Esophagus muscularis mucosa (tissue), 4 donors: ENCODE measurements at regions not wholly inside any gene's neighbourhood (a gene's known extent, or its start where the extent isn't known, plus 50 kb on each side); places are given as distances from the start of the nearest gene placed in this dataset.

Source experiments
- EP300 ChIP-seq: sonication (generic); formaldehyde crosslinking; IDR thresholded peaks from one replicate; pipeline ENCODE4 v1.6.1; 2017; ENCODE audit warnings: antibody characterized with exemption
- POLR2A ChIP-seq: fragments of 450-650 bp; IDR thresholded peaks from one replicate; pipeline ENCODE4 v1.6.1; 2017; ENCODE audit warnings: antibody characterized with exemption, moderate library complexity, mild to moderate bottlenecking, low read depth
- POLR2AphosphoS5 ChIP-seq, 2 donors: sonication (generic); formaldehyde crosslinking; IDR thresholded peaks; one replicate each; pipeline ENCODE4 v1.6.1; 2017; ENCODE audit warnings: antibody characterized with exemption in 2 of 2
- TF ChIP-seq, protein P1 (sequence below), 3 experiments: fragments of 200-600 bp in 2 of 3; fragments of 450-650 bp in 1 of 3; sonication (generic) in 2 of 3; IDR thresholded peaks; one replicate each; pipeline ENCODE4 v1.5.1; 2017 to 2019; ENCODE audit warnings: antibody characterized with exemption in 3 of 3, mild to moderate bottlenecking in 2 of 3, moderate library complexity in 1 of 3

DNA sequence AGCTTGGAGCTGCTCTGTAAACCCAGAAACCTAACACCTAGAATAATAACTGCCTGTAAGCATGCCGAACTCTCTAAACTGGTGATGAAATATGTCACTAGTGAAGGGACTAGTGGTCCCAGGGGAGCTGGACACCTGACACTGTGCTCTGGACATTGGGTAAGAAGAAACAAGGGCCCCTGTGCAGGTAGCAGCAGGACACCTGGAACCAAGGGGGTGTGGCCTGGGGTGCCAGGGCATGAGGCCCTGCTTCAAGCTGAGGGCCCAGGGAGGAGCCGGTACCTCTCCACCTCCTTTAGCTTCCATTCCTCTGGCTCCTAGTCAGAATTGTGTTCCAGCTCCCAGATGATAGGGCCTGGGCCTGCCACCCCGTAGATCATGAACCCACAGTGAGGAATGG, 263.2 kb downstream of the OGFRL1 start:
- no peak for TF ChIP-seq POLR2AphosphoS5 (IDR thresholded peaks at IDR 0.05)
- TF ChIP-seq EP300: no peak
- TF ChIP-seq POLR2A: no peak
- TF ChIP-seq, protein P1, sequence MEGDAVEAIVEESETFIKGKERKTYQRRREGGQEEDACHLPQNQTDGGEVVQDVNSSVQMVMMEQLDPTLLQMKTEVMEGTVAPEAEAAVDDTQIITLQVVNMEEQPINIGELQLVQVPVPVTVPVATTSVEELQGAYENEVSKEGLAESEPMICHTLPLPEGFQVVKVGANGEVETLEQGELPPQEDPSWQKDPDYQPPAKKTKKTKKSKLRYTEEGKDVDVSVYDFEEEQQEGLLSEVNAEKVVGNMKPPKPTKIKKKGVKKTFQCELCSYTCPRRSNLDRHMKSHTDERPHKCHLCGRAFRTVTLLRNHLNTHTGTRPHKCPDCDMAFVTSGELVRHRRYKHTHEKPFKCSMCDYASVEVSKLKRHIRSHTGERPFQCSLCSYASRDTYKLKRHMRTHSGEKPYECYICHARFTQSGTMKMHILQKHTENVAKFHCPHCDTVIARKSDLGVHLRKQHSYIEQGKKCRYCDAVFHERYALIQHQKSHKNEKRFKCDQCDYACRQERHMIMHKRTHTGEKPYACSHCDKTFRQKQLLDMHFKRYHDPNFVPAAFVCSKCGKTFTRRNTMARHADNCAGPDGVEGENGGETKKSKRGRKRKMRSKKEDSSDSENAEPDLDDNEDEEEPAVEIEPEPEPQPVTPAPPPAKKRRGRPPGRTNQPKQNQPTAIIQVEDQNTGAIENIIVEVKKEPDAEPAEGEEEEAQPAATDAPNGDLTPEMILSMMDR (IDR thresholded peaks at IDR 0.05): no peak
